ENCODE measurements at regions not wholly inside any gene's neighbourhood (a gene's known extent, or its start where the extent isn't known, plus 50 kb on each side); places are given as distances from the start of the nearest gene placed in this dataset.

- no peaks in the 10 kb centered on the region for H3K27me3 ChIP-seq (ENCODE audit: insufficient read depth, low read length)
- no peak overlapping the region for H3K9ac ChIP-seq (ENCODE audit: low read depth, low read length)
- 91% methylated on average over 3 of the region's 3 CpGs for WGBS
- H3K27ac ChIP-seq (ENCODE audit: low read depth, low read length), result no peak overlapping the region
- no peaks in the 10 kb centered on the region for H3K36me3 ChIP-seq (ENCODE audit: insufficient read depth, low read length)
- H3K4me1 ChIP-seq (ENCODE audit: insufficient read depth, low read length), result no peaks in the 10 kb centered on the region
- no peak overlapping the region for H3K4me3 ChIP-seq (ENCODE audit: low read length)
- no peaks in the 10 kb centered on the region for H3K9me3 ChIP-seq (ENCODE audit: insufficient read depth, low read depth, low read length)
Measured at GRCh38 chr6:140960566-140960965, 1172.2 kb upstream of the GJE1 start.

- Histone ChIP-seq H3K27me3 (ENCODE audit: insufficient read depth, low read length) (no peaks in the 10 kb centered on the region), H3K9me3 (ENCODE audit: insufficient read depth, low read depth, low read length) (no peaks in the 10 kb centered on the region), H3K27ac (ENCODE audit: low read depth, low read length) (no peak overlapping the region), H3K4me1 (ENCODE audit: insufficient read depth, low read length) (no peaks in the 10 kb centered on the region), H3K9ac (ENCODE audit: low read depth, low read length) (no peak overlapping the region), H3K4me3 (ENCODE audit: low read length) (no peak overlapping the region), H3K36me3 (ENCODE audit: insufficient read depth, low read length) (no peaks in the 10 kb centered on the region)
- WGBS, result 97% methylated on average over 2 of the region's 2 CpGs
Measured at GRCh38 chr6:140957386-140957785, 1175.3 kb upstream of the GJE1 start.

- H3K4me1 ChIP-seq (ENCODE audit: insufficient read depth, low read length), result no peaks in the 10 kb centered on the region
- 96% methylated on average over 3 of the region's 4 CpGs for WGBS
- H3K9ac ChIP-seq (ENCODE audit: low read depth, low read length), result no peak overlapping the region
- H3K4me3 ChIP-seq (ENCODE audit: low read length), result no peak overlapping the region
- H3K27me3 ChIP-seq (ENCODE audit: insufficient read depth, low read length), result no peaks in the 10 kb centered on the region
- H3K9me3 ChIP-seq (ENCODE audit: insufficient read depth, low read depth, low read length), result no peaks in the 10 kb centered on the region
- no peak overlapping the region for H3K27ac ChIP-seq (ENCODE audit: low read depth, low read length)
- no peaks in the 10 kb centered on the region for H3K36me3 ChIP-seq (ENCODE audit: insufficient read depth, low read length)
Measured at GRCh38 chr6:140956571-140957369, 1176.0 kb upstream of the GJE1 start.

- Histone ChIP-seq H3K4me3 (ENCODE audit: low read length) (no peak overlapping the region), H3K27ac (ENCODE audit: low read depth, low read length) (no peak overlapping the region), H3K4me1 (ENCODE audit: insufficient read depth, low read length) (no peaks in the 10 kb centered on the region), H3K9ac (ENCODE audit: low read depth, low read length) (no peak overlapping the region), H3K27me3 (ENCODE audit: insufficient read depth, low read length) (no peaks in the 10 kb centered on the region), H3K36me3 (ENCODE audit: insufficient read depth, low read length) (no peaks in the 10 kb centered on the region), H3K9me3 (ENCODE audit: insufficient read depth, low read depth, low read length) (peaks cover 17% of the 10 kb centered on the region)
- 96% methylated on average over 2 of the region's 3 CpGs for WGBS
Measured at GRCh38 chr6:140940251-140940925, 1192.3 kb upstream of the GJE1 start.

GRCh38 chr6:140932909-140933308 lies 1199.8 kb upstream of the GJE1 start:
- no peak overlapping the region for H3K9ac ChIP-seq (ENCODE audit: low read depth, low read length)
- no peaks in the 10 kb centered on the region for H3K36me3 ChIP-seq (ENCODE audit: insufficient read depth, low read length)
- H3K9me3 ChIP-seq (ENCODE audit: insufficient read depth, low read depth, low read length), result no peaks in the 10 kb centered on the region
- H3K4me3 ChIP-seq (ENCODE audit: low read length), result no peak overlapping the region
- H3K27me3 ChIP-seq (ENCODE audit: insufficient read depth, low read length), result no peaks in the 10 kb centered on the region
- WGBS, result no CpG with 5 or more reads among the region's 2 CpGs
- no peaks in the 10 kb centered on the region for H3K4me1 ChIP-seq (ENCODE audit: insufficient read depth, low read length)
- no peak overlapping the region for H3K27ac ChIP-seq (ENCODE audit: low read depth, low read length)

- no peaks in the 10 kb centered on the region for H3K27me3 ChIP-seq (ENCODE audit: insufficient read depth, low read length)
- no peaks in the 10 kb centered on the region for H3K36me3 ChIP-seq (ENCODE audit: insufficient read depth, low read length)
- no peaks in the 10 kb centered on the region for H3K4me1 ChIP-seq (ENCODE audit: insufficient read depth, low read length)
- H3K27ac ChIP-seq (ENCODE audit: low read depth, low read length), result no peak overlapping the region
- no CpG with 5 or more reads among the region's 1 CpG for WGBS
- H3K9ac ChIP-seq (ENCODE audit: low read depth, low read length), result no peak overlapping the region
- H3K4me3 ChIP-seq (ENCODE audit: low read length), result no peak overlapping the region
- no peaks in the 10 kb centered on the region for H3K9me3 ChIP-seq (ENCODE audit: insufficient read depth, low read depth, low read length)
Measured at GRCh38 chr6:140931581-140931980, 1201.1 kb upstream of the GJE1 start.

- H3K4me1 ChIP-seq (ENCODE audit: insufficient read depth, low read length), result no peaks in the 10 kb centered on the region
- no peak overlapping the region for H3K4me3 ChIP-seq (ENCODE audit: low read length)
- H3K9ac ChIP-seq (ENCODE audit: low read depth, low read length), result no peak overlapping the region
- no peaks in the 10 kb centered on the region for H3K9me3 ChIP-seq (ENCODE audit: insufficient read depth, low read depth, low read length)
- no peaks in the 10 kb centered on the region for H3K27me3 ChIP-seq (ENCODE audit: insufficient read depth, low read length)
- H3K27ac ChIP-seq (ENCODE audit: low read depth, low read length), result no peak overlapping the region
- H3K36me3 ChIP-seq (ENCODE audit: insufficient read depth, low read length), result no peaks in the 10 kb centered on the region
Measured at GRCh38 chr6:140929121-140929520, 1203.6 kb upstream of the GJE1 start.

- no peak overlapping the region for H3K9ac ChIP-seq (ENCODE audit: low read depth, low read length)
- H3K4me3 ChIP-seq (ENCODE audit: low read length), result no peak overlapping the region
- H3K4me1 ChIP-seq (ENCODE audit: insufficient read depth, low read length), result no peaks in the 10 kb centered on the region
- no peaks in the 10 kb centered on the region for H3K27me3 ChIP-seq (ENCODE audit: insufficient read depth, low read length)
- H3K9me3 ChIP-seq (ENCODE audit: insufficient read depth, low read depth, low read length), result no peaks in the 10 kb centered on the region
- H3K27ac ChIP-seq (ENCODE audit: low read depth, low read length), result no peak overlapping the region
- H3K36me3 ChIP-seq (ENCODE audit: insufficient read depth, low read length), result no peaks in the 10 kb centered on the region
- WGBS, result 98% methylated on average over 1 of the region's 1 CpG
Measured at GRCh38 chr6:140923048-140923447, 1209.7 kb upstream of the GJE1 start.

- WGBS, result 88% methylated on average over 4 of the region's 4 CpGs
- H3K4me1 ChIP-seq (ENCODE audit: insufficient read depth, low read length), result no peaks in the 10 kb centered on the region
- no peaks in the 10 kb centered on the region for H3K27me3 ChIP-seq (ENCODE audit: insufficient read depth, low read length)
- no peaks in the 10 kb centered on the region for H3K36me3 ChIP-seq (ENCODE audit: insufficient read depth, low read length)
- no peak overlapping the region for H3K9ac ChIP-seq (ENCODE audit: low read depth, low read length)
- H3K4me3 ChIP-seq (ENCODE audit: low read length), result no peak overlapping the region
- H3K27ac ChIP-seq (ENCODE audit: low read depth, low read length), result no peak overlapping the region
- H3K9me3 ChIP-seq (ENCODE audit: insufficient read depth, low read depth, low read length), result no peaks in the 10 kb centered on the region
Measured at GRCh38 chr6:140921366-140922226, 1211.1 kb upstream of the GJE1 start.

- 98% methylated on average over 2 of the region's 2 CpGs for WGBS
- H3K4me3 ChIP-seq (ENCODE audit: low read length), result no peak overlapping the region
Measured at GRCh38 chr6:140917911-140918310, 1214.8 kb upstream of the GJE1 start.

GRCh38 chr6:140915551-140915950 lies 1217.2 kb upstream of the GJE1 start:
- Histone ChIP-seq H3K4me1 (ENCODE audit: insufficient read depth, low read length) (no peaks in the 10 kb centered on the region), H3K27ac (ENCODE audit: low read depth, low read length) (no peak overlapping the region), H3K36me3 (ENCODE audit: insufficient read depth, low read length) (no peaks in the 10 kb centered on the region), H3K27me3 (ENCODE audit: insufficient read depth, low read length) (no peaks in the 10 kb centered on the region), H3K9me3 (ENCODE audit: insufficient read depth, low read depth, low read length) (no peaks in the 10 kb centered on the region), H3K9ac (ENCODE audit: low read depth, low read length) (no peak overlapping the region), H3K4me3 (ENCODE audit: low read length) (no peak overlapping the region)
- 100% methylated on average over 1 of the region's 3 CpGs for WGBS

More at GRCh38 chr6:140917911-140918310, 1214.8 kb upstream of the GJE1 start:
- Histone ChIP-seq H3K27me3 (ENCODE audit: insufficient read depth, low read length) (no peaks in the 10 kb centered on the region), H3K9ac (ENCODE audit: low read depth, low read length) (no peak overlapping the region), H3K36me3 (ENCODE audit: insufficient read depth, low read length) (no peaks in the 10 kb centered on the region), H3K4me1 (ENCODE audit: insufficient read depth, low read length) (no peaks in the 10 kb centered on the region), H3K27ac (ENCODE audit: low read depth, low read length) (no peak overlapping the region), H3K9me3 (ENCODE audit: insufficient read depth, low read depth, low read length) (no peaks in the 10 kb centered on the region)
